Mammary epithelial cell (primary cell): ENCODE measurements at regions not wholly inside any gene's neighbourhood (a gene's known extent, or its start where the extent isn't known, plus 50 kb on each side); places are given as distances from the start of the nearest gene placed in this dataset.

Experiments
- EZH2 ChIP-seq: IDR thresholded peaks from 2 replicates; pipeline ENCODE4 v1.6.1; 2012; ENCODE audit warnings: low read length, inconsistent platforms, borderline replicate concordance
- TF ChIP-seq, protein P1 (sequence below), 2 donors: IDR thresholded peaks in 1 of 2; conservative IDR thresholded peaks in 1 of 2; 2 replicates each; pipeline ENCODE4 v1.5.1; 2011 to 2012; ENCODE audit warnings: inconsistent platforms in 2 of 2, low read length in 2 of 2, mild to moderate bottlenecking in 2 of 2, control low read depth in 1 of 2, low read depth in 1 of 2; ENCODE audit not compliant: insufficient read depth in 1 of 2; ENCODE audit errors: extremely low read depth in 1 of 2

DNA sequence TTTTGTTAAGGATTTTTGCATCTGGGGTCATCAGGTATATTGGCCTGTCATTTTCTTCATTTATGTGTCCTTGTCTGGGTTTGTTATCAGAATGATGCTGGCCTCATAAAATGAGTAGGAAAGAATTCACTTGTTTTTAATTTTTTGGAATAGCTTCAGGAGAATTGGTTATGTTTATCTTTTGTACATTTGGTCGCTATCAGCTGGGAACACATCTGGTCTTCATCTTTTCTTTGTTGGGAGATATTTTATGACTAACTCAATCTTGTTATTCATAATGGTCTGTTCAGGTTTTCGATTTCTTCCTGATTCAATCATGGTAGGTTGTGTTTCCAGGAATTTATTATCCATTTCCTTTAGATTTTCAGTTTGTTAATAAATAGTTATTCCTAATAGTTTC is 207.5 kb upstream of the ASCC3 start:
- TF ChIP-seq, protein P1, sequence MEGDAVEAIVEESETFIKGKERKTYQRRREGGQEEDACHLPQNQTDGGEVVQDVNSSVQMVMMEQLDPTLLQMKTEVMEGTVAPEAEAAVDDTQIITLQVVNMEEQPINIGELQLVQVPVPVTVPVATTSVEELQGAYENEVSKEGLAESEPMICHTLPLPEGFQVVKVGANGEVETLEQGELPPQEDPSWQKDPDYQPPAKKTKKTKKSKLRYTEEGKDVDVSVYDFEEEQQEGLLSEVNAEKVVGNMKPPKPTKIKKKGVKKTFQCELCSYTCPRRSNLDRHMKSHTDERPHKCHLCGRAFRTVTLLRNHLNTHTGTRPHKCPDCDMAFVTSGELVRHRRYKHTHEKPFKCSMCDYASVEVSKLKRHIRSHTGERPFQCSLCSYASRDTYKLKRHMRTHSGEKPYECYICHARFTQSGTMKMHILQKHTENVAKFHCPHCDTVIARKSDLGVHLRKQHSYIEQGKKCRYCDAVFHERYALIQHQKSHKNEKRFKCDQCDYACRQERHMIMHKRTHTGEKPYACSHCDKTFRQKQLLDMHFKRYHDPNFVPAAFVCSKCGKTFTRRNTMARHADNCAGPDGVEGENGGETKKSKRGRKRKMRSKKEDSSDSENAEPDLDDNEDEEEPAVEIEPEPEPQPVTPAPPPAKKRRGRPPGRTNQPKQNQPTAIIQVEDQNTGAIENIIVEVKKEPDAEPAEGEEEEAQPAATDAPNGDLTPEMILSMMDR (conservative IDR thresholded peaks at IDR 0.05 in 1 of 2, IDR thresholded peaks at IDR 0.05 in 1 of 2; ENCODE audit: extremely low read depth in 1 of 2, insufficient read depth in 1 of 2, low read depth in 1 of 2, low read length in 2 of 2), result no peak
- TF ChIP-seq EZH2, result no peak
